Neuronal stem cell (in vitro differentiated cells): ENCODE measurements at regions not wholly inside any gene's neighbourhood (a gene's known extent, or its start where the extent isn't known, plus 50 kb on each side); places are given as distances from the start of the nearest gene placed in this dataset.

Source experiments
- DNase-seq: peaks from one replicate; pipeline ENCODE4 v3.0.0-alpha.2; 2013; ENCODE audit warnings: low spot score
- H2AFZ ChIP-seq: one replicate; pipeline ENCODE4 v1.6.1; 2013; ENCODE audit warnings: mild to moderate bottlenecking, low read length, inconsistent platforms
- H2AK5ac ChIP-seq: 2 replicates; pipeline ENCODE4 v1.6.1; 2013; ENCODE audit warnings: low read depth, mild to moderate bottlenecking, inconsistent platforms, low read length, moderate library complexity, mixed read lengths
- H2BK120ac ChIP-seq: 2 replicates; pipeline ENCODE4 v1.6.1; 2013; ENCODE audit warnings: low read depth, mild to moderate bottlenecking, inconsistent platforms, low read length, moderate library complexity, mixed read lengths
- H2BK12ac ChIP-seq: one replicate; pipeline ENCODE4 v1.6.1; 2013; ENCODE audit warnings: low read length, inconsistent platforms
- H2BK15ac ChIP-seq: 2 replicates; pipeline ENCODE4 v1.6.1; 2013; ENCODE audit warnings: mild to moderate bottlenecking, low read length, inconsistent platforms, mixed read lengths
- H2BK5ac ChIP-seq: one replicate; pipeline ENCODE4 v1.6.1; 2013; ENCODE audit warnings: inconsistent platforms, mild to moderate bottlenecking, low read length, moderate library complexity
- H3K14ac ChIP-seq: one replicate; pipeline ENCODE4 v1.6.1; 2013; ENCODE audit warnings: low read length, inconsistent platforms
- H3K18ac ChIP-seq: 2 replicates; pipeline ENCODE4 v1.6.1; 2013; ENCODE audit warnings: low read length, inconsistent platforms
- H3K23ac ChIP-seq: 2 replicates; pipeline ENCODE4 v1.6.1; 2013; ENCODE audit warnings: low read depth, mild to moderate bottlenecking, mixed read lengths, low read length, inconsistent platforms; ENCODE audit not compliant: poor library complexity
- H3K27ac ChIP-seq: replicated peaks from 3 replicates; pipeline ENCODE4 v1.5.1; 2013; ENCODE audit warnings: low read length, inconsistent platforms
- H3K27me3 ChIP-seq, 3 experiments: 2 replicates each; pipeline ENCODE4 v1.6.1; 2013; ENCODE audit warnings: low read length in 3 of 3, mild to moderate bottlenecking in 2 of 3, inconsistent platforms in 1 of 3, low read depth in 1 of 3, mixed read lengths in 1 of 3, moderate library complexity in 1 of 3; ENCODE audit not compliant: control insufficient read depth in 3 of 3, insufficient read depth in 3 of 3
- H3K36me3 ChIP-seq, 2 donors: replicated peaks in 1 of 2; 2 replicates each; pipeline ENCODE4 v1.6.1; 2013; ENCODE audit warnings: low read length in 2 of 2; ENCODE audit not compliant: control insufficient read depth in 2 of 2, insufficient read depth in 2 of 2
- H3K4ac ChIP-seq: 2 replicates; pipeline ENCODE4 v1.6.1; 2013; ENCODE audit warnings: inconsistent platforms, mild to moderate bottlenecking, low read length, moderate library complexity
- H3K4me1 ChIP-seq, 2 donors: 1 replicate in 1 of 2; 2 replicates in 1 of 2; pipeline ENCODE4 v1.6.1; 2013; ENCODE audit warnings: low read length in 2 of 2, low read depth in 1 of 2; ENCODE audit not compliant: control insufficient read depth in 2 of 2, insufficient read depth in 1 of 2
- H3K4me2 ChIP-seq: one replicate; pipeline ENCODE4 v1.6.1; 2013; ENCODE audit warnings: mild to moderate bottlenecking, low read length, inconsistent platforms; ENCODE audit not compliant: insufficient read depth, poor library complexity, severe bottlenecking
- H3K4me3 ChIP-seq, 2 donors: 2 replicates each; pipeline ENCODE4 v1.5.1; 2013; ENCODE audit warnings: low read length in 2 of 2, mild to moderate bottlenecking in 2 of 2, inconsistent platforms in 1 of 2, moderate library complexity in 1 of 2
- H3K79me1 ChIP-seq: one replicate; pipeline ENCODE4 v1.6.1; 2013; ENCODE audit warnings: low read depth, mild to moderate bottlenecking, inconsistent platforms, low read length, moderate library complexity
- H3K9ac ChIP-seq: one replicate; pipeline ENCODE4 v1.6.1; 2013; ENCODE audit warnings: mild to moderate bottlenecking, low read depth, low read length, inconsistent platforms; ENCODE audit not compliant: poor library complexity
- H3K9me3 ChIP-seq, 2 donors: replicated peaks in 1 of 2; 2 replicates each; pipeline versions ENCODE3 to v1.6.1; 2013; ENCODE audit warnings: low read length in 2 of 2, mild to moderate bottlenecking in 2 of 2, inconsistent platforms in 1 of 2, low read depth in 1 of 2, mixed read lengths in 1 of 2, moderate library complexity in 1 of 2; ENCODE audit not compliant: control insufficient read depth in 2 of 2, insufficient read depth in 1 of 2
- H4K8ac ChIP-seq: one replicate; pipeline ENCODE4 v1.6.1; 2013; ENCODE audit warnings: low read depth, mild to moderate bottlenecking, inconsistent platforms, low read length, moderate library complexity
- H4K91ac ChIP-seq: one replicate; pipeline ENCODE4 v1.6.1; 2013; ENCODE audit warnings: low read length, low read depth, mild to moderate bottlenecking, inconsistent platforms; ENCODE audit not compliant: poor library complexity
- WGBS, 2 donors: extraction: QIAGEN DNeasy Blood & Tissue Kit; methylation state at CpG; one replicate each; pipeline ENCODE4 v1.1.7; 2013; ENCODE audit warnings: missing lambda C conversion rate in 2 of 2, mixed read lengths in 1 of 2; ENCODE audit not compliant: insufficient read length in 2 of 2, insufficient replicate concordance in 1 of 2; ENCODE audit errors: extremely low coverage in 2 of 2; 5-methylcytosine and 5-hydroxymethylcytosine counted together

- Histone ChIP-seq H3K18ac (no peak overlapping the region), H4K91ac (no peak overlapping the region), H2BK15ac (no peak overlapping the region), H3K9me3 (peaks cover 0 to 18% of the 10 kb centered on the region in 2 donors), H2AK5ac (no peak overlapping the region), H2BK5ac (no peak overlapping the region), H2BK12ac (no peak overlapping the region), H3K4ac (no peak overlapping the region), H3K23ac (no peak overlapping the region), H3K14ac (no peak overlapping the region), H4K8ac (no peak overlapping the region), H3K4me1 (peaks cover 0 to 4% of the 10 kb centered on the region in 2 donors), H3K27ac (no peak overlapping the region), H3K79me1 (no peaks in the 10 kb centered on the region), H2AFZ (no peak overlapping the region), H3K4me2 (no peak overlapping the region), H3K36me3 (no peaks in the 10 kb centered on the region), H2BK120ac (no peak overlapping the region), H3K9ac (no peak overlapping the region), H3K4me3 (no peak overlapping the region), H3K27me3 (peaks cover 0 to 7% (median 0%) of the 10 kb centered on the region in 3 experiments)
- no CpG with 5 or more reads among the region's 4 CpGs for WGBS, 2 donors
- no peak for DNase-seq
Observed at GRCh38 chr19:13670846-13671245, 93.5 kb upstream of the MRI1 start.

- H3K4me2 ChIP-seq = no peak overlapping the region
- H3K23ac ChIP-seq = no peak overlapping the region
- no peaks in the 10 kb centered on the region for H3K36me3 ChIP-seq
- no peak for DNase-seq
- peak overlapping the region; percentile 19 for H3K18ac ChIP-seq
- H3K9ac ChIP-seq = no peak overlapping the region
- no peak overlapping the region for H3K4ac ChIP-seq
- no peak overlapping the region for H4K91ac ChIP-seq
- H2BK15ac ChIP-seq = no peak overlapping the region
- H3K27ac ChIP-seq = no peak overlapping the region
- no peak overlapping the region for H2BK5ac ChIP-seq
- H2AK5ac ChIP-seq = no peak overlapping the region
- WGBS, 2 donors = no CpG with 5 or more reads among the region's 4 CpGs
- no peak overlapping the region for H2BK120ac ChIP-seq
- H2BK12ac ChIP-seq = no peak overlapping the region
- no peaks in the 10 kb centered on the region for H3K79me1 ChIP-seq
- no peak overlapping the region for H4K8ac ChIP-seq
- no peak overlapping the region for H3K14ac ChIP-seq
- H2AFZ ChIP-seq = no peak overlapping the region
- H3K27me3 ChIP-seq = peaks cover 0 to 7% (median 0%) of the 10 kb centered on the region in 3 experiments
- peaks cover 0 to 18% of the 10 kb centered on the region in 2 donors for H3K9me3 ChIP-seq
- peaks cover 0 to 4% of the 10 kb centered on the region in 2 donors for H3K4me1 ChIP-seq
- no peak overlapping the region for H3K4me3 ChIP-seq
Observed at GRCh38 chr19:13669780-13670355, 94.5 kb upstream of the MRI1 start.

GRCh38 chr19:13668964-13669363, 95.4 kb upstream of the MRI1 start:
- Histone ChIP-seq H2BK12ac (no peak overlapping the region), H3K23ac (no peak overlapping the region), H4K91ac (no peak overlapping the region), H3K4me2 (no peak overlapping the region), H3K27me3 (peaks cover 0 to 7% (median 0%) of the 10 kb centered on the region in 3 experiments), H2BK15ac (no peak overlapping the region), H3K4me3 (no peak overlapping the region), H2AFZ (no peak overlapping the region), H3K27ac (no peak overlapping the region), H3K14ac (no peak overlapping the region), H3K4ac (no peak overlapping the region), H3K9me3 (peaks cover 0 to 18% of the 10 kb centered on the region in 2 donors), H3K9ac (no peak overlapping the region), H3K18ac (no peak overlapping the region), H3K79me1 (no peaks in the 10 kb centered on the region), H3K36me3 (no peaks in the 10 kb centered on the region), H2BK5ac (no peak overlapping the region), H3K4me1 (peaks cover 0 to 4% of the 10 kb centered on the region in 2 donors), H4K8ac (no peak overlapping the region), H2BK120ac (no peak overlapping the region), H2AK5ac (no peak overlapping the region)
- WGBS, 2 donors = no CpG with 5 or more reads among the region's 9 CpGs
- DNase-seq = no peak

GRCh38 chr19:13666165-13666564, 98.2 kb upstream of the MRI1 start:
- Histone ChIP-seq H3K9me3 (no peaks in the 10 kb centered on the region), H3K27me3 (peaks cover 0 to 7% (median 0%) of the 10 kb centered on the region in 3 experiments), H3K4ac (no peak overlapping the region), H3K4me3 (no peak overlapping the region), H3K23ac (no peak overlapping the region), H3K4me2 (no peak overlapping the region), H3K36me3 (no peaks in the 10 kb centered on the region), H4K8ac (no peak overlapping the region), H3K14ac (peak overlapping the region; percentile 31), H3K27ac (no peak overlapping the region), H2BK15ac (no peak overlapping the region), H2BK120ac (no peak overlapping the region), H2AK5ac (peak overlapping the region; percentile 26), H3K4me1 (peaks cover 0 to 4% of the 10 kb centered on the region in 2 donors), H3K9ac (no peak overlapping the region), H3K79me1 (no peaks in the 10 kb centered on the region), H2AFZ (peak overlapping the region; percentile 45), H3K18ac (no peak overlapping the region), H2BK5ac (no peak overlapping the region), H2BK12ac (no peak overlapping the region), H4K91ac (no peak overlapping the region)
- WGBS, 2 donors = no CpG with 5 or more reads among the region's 15 CpGs
- no peak for DNase-seq
